T follicular helper cell (primary cell): ENCODE measurements at regions not wholly inside any gene's neighbourhood (a gene's known extent, or its start where the extent isn't known, plus 50 kb on each side); places are given as distances from the start of the nearest gene placed in this dataset.
"Not testable (repeated sequence)": the region's sequence is repeated elsewhere in the genome, so short reads cannot be mapped to it uniquely, and the experiment has no call there.

Experiments used
- DNase-seq: peaks from one replicate; pipeline ENCODE4 v3.0.0-alpha.2; 2020; ENCODE audit warnings: low read depth

DNA sequence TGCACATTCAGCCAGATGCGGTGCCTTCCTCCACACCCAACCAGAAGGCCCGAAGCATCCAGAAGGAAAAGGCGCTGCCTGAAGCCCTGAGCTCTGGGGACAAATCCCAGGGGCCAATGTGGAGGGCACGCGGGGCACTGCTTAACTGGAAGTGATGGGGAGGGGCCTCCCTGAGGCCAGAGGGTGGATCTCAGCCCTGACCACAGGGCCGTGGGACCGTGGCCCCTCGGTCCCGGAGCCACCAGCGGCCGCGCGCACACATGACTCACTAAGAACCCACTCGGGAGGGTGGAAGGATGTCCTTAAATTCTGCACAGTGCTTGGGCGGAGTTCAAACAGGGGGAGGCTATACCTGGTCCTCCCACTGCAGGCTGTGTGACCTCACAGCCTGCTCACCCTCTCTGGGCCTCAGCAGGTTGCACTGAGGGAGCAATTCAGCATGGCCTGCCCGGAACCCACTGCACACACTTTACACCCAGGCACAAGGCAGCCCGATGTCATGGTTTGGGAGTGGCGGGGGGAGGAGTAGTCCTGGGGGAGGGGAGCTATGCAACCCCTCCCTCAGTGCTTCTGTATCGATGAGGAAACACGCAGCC lies 89.5 kb downstream of the RFLNA start:
- no peak for DNase-seq

DNA sequence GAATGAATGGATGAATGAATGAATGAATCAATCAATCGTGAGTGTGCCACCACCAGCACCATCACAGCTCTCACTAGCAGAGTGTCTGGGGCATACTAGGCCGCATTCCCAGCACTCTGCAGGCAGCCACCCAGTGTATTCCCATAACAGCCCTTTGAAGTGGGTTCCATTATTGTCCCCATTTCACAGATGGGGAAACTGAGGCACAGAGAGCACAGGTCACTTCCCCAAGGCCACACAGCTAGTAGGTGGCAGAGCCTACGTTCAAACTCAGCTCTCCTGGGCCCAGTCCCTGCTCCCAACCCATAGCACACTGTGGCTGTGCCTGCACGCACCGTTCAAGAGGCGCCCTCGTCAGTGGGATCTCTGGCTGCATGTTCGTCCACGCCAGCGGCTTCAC lies 88.1 kb downstream of the RFLNA start:
- DNase-seq = no peak

DNA sequence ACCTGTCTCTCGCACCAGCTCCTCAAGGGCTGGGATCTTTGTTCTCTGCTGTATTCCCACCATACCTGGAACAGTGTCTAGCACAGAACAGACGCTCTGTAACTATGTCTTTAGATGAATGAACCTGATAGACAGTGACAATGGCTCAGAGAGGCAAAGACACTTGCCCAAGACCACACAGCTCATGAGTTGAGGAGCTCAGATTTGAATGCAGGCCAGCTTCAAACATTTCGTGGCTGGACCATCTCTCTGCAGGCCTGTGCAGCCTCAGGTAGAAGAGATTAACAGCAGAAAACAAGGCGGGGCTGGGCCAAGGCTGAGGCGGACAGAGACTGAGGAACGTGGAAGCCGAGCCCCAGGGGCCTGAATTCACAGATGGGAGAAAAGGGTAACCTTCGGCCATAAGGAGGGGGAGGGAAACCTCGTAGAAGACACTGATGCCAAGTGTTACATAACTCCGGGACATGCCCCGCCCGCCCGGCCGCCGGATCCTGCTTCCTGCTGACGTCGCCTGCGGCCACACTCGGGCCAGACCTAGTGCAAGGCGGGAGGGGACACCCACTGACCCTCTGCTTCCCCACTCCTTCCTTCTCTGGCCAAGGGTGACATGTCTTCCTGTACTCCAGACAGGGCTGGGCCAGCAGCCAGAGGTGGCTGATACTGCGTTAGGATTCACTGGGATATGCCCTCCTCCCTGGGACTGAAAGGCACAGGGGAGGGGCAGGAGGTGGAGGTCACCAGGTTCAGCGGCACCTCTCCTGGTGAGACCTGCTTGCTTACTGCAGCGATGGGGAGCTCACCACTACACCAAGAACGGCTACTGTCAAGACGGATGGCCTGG lies 86.8 kb downstream of the RFLNA start:
- DNase-seq = no peak

DNA sequence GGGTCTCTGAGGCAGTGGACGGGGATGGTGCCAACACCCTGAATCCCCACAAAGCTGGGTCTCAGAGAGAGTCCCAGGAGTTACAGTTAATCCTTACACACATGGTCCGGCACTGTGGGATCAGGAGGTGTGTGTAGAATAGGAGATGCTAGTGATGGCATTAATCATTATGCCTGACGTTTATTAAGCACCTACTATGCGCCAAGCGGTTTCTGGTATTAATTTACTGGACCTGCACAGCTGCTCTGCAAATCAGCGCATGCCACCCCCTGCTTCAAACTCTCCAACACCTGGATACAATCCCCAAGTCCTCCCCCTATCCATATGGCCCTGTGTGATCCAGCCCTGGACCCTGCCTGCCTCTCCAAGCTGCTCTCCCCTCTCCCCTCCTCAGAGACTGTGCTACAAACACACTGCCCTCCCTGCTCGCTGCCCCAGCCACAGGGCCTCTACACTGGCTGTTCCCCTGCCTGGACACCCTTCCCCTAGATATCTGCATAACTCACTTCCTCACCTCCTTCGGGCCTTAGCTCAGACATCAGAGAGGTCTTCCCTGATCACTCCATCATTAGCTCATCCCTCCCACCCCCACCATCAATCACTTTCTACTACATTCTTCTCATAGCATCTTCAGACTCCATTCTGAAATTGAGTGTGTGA lies 86.0 kb downstream of the RFLNA start:
- no peak for DNase-seq

DNA sequence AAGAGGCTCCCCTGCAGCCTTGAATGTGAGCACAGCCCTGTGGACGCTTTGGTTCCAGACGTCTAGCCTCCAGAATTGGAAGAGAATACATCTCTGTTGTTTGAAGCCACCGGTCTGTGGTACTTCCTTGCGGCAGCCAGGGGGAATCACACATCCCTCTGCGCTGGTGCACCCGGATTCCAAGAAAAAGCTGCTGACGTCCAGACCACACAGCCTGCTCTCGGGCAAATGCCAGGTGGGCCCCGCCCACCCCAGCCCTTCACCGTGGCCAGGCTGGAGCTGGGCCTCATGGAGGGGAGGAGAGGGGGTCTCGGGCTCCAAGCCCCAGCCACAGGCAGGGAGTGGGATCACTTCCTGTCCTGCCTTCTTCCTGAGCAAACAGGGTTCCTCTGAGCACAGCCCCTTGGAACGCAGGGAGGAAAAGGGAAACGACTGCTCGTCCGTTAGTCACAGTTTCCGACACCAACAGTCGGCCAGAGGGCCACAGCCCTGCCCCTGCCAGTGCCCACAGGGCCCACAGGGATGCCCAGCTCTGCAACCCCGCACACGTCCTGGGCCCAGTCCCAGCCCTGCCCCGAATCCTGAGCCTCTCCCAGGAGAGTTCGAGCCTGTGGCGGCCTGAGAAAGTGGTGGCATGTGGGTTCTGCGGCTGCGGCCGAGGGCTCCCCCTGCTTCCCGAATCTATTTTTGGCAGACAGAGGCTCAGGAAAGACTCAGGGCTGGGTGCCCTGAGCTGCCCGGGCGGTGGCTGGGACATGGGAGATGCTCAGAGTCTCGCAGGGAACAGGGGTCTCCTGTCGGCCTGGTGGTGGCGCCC lies 85.3 kb downstream of the RFLNA start:
- no peak for DNase-seq

DNA sequence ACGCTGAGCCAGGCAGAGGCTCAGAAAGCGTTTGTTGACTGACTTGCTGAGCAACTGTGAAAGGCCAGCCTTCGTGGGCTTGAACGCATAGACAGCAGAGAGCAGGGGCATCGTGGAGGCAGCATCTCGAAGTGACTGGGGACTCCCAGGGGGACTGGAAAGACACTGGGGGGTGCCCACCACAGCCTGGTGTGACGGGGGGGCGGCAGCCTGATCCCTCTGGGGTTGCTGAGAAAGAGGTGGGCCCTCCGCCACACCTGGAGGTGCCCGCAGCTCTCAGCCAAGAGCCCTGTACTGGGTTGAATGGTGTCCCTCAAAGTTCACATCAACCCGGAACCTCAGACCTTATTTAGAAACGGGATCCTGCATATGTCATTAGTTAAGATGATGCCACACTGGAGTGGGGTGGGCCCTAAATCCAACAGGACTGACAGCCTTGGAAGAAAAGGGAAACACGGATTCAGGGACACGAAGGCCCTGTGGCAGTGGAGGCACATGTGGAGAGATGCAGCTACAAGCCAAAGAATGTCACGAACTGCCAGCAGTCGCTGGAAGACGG lies 84.6 kb downstream of the RFLNA start:
- DNase-seq = no peak

DNA sequence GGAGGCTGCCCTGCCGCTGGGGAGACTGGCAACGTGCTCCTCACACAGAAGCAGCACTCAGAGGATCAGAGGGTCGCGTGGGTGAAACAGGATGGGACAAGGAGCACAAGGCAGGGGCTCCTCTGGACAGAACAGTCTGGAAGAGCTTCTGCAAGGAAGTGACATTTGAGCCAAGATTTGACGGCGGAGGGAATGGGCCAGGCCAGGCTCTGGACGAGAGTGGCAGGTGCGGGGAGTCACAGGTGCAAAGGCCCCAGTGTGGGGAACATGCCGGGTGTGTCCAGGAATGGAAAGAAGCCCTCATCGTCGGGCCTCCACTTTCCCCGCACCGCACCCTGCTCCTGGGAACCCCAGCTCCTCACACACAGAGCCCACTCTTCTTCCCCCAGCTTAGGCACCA lies 84.0 kb downstream of the RFLNA start:
- no peak for DNase-seq

DNA sequence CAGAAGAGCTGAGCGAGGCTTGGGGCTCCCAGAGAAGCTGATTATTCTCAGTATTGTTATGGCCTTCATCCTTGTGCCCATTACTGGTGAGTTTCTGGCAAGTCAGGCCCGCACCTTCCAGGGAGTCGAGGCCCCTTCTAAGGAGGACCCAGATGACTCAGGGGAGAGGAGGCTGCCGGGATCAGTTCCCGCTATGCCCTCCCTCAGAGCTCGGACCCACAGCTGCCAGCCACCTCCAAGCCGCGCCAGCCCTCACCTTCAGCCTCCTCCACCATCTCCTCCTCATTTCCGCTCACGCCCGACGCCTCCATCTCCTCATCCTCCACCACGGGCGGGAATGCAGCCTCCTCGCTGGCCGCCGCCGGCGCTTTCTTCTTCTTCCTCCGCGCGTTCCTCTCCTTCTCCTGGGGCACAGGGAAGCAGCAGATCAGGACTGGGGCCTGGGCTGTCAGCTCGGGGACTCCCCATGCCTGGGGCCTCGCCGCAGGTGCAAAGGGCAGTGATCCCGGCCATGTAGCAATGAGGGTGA lies 83.2 kb downstream of the RFLNA start:
- DNase-seq = no peak

DNA sequence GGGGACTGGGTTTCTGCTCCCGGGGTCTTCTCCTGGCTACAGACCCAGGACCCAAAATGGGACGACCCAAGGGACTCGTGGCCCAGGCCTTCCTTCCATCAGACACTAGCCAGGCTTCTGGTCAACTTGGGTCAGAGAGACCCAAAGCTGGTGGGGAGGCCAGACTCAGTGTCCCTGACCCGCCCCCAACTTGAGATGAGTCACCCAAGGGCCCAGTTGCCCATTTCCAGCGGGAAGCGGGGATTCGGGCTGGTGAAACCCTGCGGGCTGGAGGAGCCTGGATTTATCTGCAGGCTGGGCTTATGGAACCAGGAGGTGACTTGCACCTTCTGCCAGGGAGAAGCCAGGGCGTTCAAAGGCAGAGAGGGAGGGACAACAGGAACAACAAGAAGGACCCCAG lies 81.5 kb downstream of the RFLNA start:
- DNase-seq = no peak

DNA sequence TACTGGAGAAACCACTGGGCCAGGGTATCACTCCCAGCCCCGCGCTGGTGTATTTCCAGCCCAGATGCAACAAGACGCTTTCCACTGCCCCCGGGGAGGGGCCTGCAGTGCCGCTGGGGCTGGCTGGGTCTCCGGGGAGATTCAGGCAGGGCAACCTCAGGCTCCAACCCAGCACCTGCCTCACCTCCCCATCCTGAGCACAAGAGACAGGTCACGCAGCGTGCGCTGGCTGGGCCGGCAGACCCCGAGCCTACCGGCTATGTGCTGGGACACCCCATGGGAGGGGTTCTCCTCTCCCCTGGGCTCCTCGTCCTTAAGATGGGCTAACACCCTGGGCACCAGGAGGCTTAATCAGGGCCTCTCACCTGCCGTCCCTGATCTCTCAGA lies 80.9 kb downstream of the RFLNA start:
- DNase-seq = no peak

DNA sequence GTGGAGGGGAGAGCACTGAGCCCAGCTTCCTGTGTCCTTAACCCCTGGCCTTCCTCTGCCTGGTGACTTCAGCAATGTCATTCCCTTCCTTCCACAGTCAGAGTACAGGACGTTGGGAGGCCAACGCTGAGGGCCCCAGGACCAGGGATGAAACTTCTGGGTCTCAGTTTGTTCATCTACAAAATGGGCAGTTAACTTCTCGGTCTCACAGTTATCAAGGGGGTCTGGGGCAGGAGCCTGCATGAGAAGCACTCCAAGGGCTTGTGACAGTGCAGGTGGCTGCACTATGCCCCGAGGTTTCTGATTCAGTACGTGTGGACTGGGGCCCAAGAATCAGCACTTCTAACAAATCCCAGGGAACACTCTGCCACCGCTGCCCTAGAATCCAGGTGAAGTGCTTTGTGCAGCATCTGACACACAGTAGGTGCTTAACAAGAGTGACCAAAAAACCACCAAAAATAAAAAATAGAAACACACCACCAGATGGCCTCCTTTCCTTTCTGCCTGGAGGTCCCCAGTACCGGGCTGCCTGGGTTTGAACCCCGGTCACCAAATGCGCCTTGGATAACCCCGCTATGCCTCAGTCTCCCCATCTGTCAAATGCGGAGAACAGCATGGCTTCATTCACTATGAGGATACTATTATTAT lies 80.4 kb downstream of the RFLNA start:
- no peak for DNase-seq

DNA sequence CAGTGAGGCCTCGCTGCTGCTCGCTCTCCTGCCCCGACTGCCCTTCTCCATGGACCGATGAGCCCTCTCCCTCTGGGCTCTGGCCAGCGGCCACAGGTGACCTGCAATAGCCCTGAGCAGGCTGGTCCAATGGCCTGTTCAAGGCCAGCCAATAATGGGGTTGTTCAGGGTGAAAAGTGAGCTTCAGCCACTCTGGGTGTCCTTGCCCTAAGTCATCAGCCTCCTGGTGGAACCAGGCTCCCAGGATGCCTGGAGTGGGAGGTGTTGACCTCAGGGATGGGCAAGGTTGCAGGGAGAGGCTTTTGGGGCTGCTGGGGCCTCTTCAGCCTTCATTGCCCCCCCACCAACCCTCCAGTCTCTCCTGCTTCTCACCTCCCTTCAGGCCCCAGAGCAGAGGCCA lies 79.7 kb downstream of the RFLNA start:
- DNase-seq = no peak

DNA sequence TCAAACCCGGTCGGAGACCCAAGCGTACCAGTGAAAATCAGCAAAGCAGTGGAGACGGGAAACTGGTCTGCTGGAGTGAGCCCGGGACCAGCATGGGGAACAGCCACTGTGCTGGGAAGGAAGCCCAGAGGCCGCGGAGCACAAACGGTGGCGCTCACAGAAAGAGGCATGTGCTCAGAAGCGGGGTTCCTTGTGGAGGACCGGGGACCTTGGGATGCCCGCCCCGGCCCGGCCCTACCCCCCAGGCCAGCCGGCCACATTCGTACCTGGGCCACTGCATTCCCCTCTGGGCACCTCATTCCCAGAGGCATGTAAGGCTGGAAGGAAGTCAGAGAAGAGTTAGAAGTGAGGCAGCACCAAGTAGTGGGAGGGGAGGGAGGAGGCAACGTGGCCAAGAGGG lies 79.3 kb downstream of the RFLNA start:
- DNase-seq = no peak

DNA sequence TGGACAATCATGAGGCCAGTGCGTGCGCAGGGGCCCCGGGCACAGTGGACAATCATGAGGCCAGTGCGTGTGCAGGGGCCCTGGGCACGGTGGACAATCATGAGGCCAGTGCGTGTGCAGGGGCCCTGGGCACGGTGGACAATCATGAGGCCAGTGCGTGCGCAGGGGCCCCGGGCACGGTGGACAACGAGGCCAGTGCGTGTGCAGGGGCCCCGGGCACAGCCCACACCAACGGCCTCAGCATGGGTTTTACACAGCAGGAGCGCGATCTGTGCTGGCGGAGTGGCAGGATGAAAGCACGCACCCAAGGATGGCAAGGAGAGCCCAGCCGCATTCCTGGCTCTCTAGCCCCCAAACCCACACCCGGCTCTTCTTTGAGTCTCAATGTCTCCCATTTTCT lies 78.8 kb downstream of the RFLNA start:
- not testable (repeated sequence) for DNase-seq

DNA sequence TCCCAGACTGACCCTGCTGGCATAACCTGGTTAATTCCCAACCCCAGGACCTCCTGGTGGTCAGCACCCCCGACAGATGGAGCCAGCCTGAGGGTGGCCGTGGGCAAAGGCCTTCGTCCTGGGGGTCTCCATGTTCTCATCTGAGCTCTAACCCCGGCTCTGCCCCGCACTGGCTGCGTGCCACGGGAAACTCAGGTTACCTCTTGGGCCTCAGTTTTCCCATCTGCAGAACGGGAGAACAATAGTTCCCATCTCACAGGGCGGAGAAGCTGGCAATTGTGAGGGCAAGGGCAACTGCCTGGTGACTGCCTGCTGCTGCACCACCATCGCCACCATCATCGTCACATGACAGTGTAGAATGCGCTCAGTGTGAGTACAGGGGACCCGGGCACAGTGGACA lies 77.9 kb downstream of the RFLNA start:
- DNase-seq = no peak

DNA sequence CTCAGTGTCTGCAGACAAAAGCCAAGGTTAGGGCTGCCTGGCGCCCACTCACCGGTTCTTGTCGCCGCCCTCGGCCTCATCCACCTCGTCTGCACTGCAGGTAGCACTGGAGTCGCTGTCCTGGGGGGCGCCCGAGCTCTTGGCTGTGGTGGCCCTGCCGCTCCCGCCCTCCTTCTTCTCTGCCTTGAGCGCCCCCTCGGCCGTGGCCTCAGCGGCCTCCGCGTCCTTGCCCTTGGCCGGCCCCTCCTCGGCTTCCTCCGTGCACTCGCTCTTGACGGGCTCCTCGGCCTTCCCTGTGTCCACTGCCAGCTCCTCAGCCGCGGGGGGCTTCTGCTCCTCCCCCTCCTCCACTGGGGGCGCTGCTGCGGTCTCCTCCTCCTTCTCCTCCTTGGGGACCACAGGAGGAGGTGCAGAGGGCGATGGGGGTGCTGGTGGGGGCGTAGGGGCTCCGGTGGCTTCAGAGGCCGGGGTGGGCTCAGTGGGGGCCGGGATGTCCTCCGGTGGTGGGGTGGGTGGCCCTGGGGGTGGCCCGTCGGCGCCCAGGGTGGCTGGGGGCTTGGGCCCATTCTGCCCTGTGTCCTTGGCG lies 77.2 kb downstream of the RFLNA start:
- DNase-seq = no peak

DNA sequence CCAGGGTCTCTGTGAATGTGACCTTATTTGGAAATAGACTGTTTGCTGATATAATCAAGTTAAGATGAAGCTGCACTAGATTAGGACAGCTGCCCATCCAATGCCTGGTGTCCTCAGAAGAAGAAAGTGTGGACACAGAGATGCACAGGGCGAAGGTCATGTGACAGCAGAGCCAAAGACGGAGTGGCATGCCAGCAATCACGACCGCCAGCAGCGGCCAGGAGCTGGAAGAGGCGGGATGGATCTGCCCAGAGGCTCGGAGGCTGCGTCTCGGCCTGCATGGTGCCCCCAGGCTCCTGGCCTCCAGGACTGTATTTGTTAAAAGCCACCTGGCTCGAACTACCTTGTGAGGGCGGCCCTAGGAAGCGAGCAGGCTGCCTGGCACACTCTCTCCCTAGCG lies 76.5 kb downstream of the RFLNA start:
- no peak for DNase-seq

DNA sequence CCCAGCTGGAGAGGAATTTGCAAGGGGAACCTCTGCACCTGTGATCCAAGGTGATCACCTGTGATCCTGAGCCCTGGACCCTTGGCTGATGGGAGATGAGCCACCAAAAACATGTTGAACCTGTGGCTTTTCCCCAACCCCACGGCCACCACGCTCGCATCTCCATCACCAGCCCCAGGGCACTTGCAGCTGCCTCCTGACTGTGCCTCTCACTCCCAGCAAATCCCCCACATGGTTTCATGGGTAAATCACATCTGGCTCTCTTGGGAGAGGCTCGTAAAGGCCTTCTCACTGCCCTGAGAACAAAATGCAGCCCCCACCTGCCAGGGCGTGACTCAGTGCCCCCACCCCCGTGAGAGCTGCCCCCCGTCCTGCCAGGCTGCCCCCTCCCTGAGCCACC lies 76.0 kb downstream of the RFLNA start:
- DNase-seq = no peak

DNA sequence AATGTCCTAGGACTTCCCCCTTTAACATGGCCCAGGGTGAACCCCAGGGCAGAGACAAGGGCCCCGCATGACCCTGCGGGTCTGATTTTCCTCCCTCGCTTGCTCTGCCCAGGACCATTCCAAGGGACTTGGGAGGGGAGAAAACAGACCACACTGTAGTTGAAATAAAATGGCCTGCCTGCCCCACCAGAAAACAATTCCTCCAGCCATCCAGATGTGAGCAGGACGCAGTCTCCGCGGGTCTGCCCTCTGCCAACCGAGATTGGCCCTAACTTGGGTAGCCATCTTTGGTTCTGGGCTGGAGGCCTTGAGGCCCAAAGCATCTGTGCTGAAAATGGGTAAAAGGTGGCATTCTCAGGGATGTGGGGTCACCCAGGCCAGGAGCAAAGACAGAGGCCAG lies 75.5 kb downstream of the RFLNA start:
- no peak for DNase-seq

DNA sequence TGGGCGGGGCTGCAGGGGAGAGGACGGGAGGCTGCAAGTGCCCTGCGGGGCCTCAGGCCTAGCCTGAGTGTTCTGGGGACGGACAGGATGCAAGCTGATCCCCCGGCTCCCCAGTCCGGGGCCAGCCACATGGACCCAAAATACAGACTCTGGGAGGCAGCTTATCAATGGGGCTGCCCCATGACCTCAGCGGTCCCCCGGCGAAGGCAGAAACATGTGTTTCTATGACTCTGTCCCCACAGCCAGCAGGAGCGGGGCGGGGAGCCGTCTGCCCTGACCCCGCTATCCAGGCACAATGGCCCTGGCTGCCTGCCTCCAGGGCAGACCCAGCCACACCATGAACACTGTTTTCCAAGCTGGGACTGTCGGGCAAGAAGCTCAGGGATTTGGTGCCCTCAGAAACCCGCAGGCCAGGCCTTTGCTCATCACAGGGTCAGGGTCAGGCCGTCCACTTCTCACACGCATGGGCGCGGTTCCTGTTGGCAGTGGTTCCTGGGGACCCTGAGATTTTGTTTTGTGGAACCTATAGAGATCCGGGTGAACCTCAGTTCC lies 75.0 kb downstream of the RFLNA start:
- DNase-seq = no peak
